ENCODE measurements at regions not wholly inside any gene's neighbourhood (a gene's known extent, or its start where the extent isn't known, plus 50 kb on each side); places are given as distances from the start of the nearest gene placed in this dataset.

DNA sequence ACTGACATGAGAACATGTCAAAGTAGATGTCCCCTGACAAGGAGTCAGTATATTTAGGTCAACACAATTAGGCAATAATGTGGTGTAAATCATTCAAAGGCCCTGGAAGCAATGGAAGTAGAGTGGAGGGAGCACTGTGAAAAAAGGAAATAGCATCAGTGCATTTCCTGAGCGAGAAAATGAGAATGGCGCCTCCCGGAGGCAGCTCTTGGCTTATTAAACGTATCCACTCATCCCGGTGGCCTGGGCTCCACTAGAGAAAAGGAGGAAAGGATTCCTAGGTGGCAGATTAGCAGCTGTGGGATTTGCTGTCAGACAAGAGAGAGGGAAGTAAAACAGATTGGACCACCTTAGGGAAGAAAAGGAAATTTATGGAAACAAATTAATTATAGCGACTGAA lies 173.7 kb upstream of the TMTC4 start:
- no peak for TF ChIP-seq EZH2phosphoT487 (IDR thresholded peaks at IDR 0.05)
- no peak for TF ChIP-seq EZH2 (IDR thresholded peaks at IDR 0.05)
- TF ChIP-seq, protein P1, sequence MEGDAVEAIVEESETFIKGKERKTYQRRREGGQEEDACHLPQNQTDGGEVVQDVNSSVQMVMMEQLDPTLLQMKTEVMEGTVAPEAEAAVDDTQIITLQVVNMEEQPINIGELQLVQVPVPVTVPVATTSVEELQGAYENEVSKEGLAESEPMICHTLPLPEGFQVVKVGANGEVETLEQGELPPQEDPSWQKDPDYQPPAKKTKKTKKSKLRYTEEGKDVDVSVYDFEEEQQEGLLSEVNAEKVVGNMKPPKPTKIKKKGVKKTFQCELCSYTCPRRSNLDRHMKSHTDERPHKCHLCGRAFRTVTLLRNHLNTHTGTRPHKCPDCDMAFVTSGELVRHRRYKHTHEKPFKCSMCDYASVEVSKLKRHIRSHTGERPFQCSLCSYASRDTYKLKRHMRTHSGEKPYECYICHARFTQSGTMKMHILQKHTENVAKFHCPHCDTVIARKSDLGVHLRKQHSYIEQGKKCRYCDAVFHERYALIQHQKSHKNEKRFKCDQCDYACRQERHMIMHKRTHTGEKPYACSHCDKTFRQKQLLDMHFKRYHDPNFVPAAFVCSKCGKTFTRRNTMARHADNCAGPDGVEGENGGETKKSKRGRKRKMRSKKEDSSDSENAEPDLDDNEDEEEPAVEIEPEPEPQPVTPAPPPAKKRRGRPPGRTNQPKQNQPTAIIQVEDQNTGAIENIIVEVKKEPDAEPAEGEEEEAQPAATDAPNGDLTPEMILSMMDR (IDR thresholded peaks at IDR 0.05) = peak; percentile 36
- H3K9me3 Mint-ChIP-seq = peaks cover 4% of the 10 kb centered on the region
- Histone ChIP-seq H3K36me3 (no peaks in the 10 kb centered on the region), H3K9me3 (ENCODE audit: low read depth) (no peaks in the 10 kb centered on the region), H3K4me3 (no peak overlapping the region), H2AFZ (replicated peaks) (no peak overlapping the region), H4K20me1 (ENCODE audit: low read depth) (no peaks in the 10 kb centered on the region), H3K27me3 (no peaks in the 10 kb centered on the region), H3K9ac (no peak overlapping the region), H3F3A (ENCODE audit: low read depth) (no peaks in the 10 kb centered on the region), H3K4me2 (no peak overlapping the region), H3K4me1 (peaks cover under 1% of the 10 kb centered on the region), H3K79me2 (ENCODE audit: low read depth) (no peaks in the 10 kb centered on the region), H3K27ac (no peak overlapping the region)
- H3K4me3 Mint-ChIP-seq = no peak overlapping the region
- H3K27me3 Mint-ChIP-seq (ENCODE audit: insufficient read depth, low read depth) = no peaks in the 10 kb centered on the region
- H3K27ac Mint-ChIP-seq = no peak overlapping the region
- H3K4me1 Mint-ChIP-seq = no peaks in the 10 kb centered on the region
- H3K36me3 Mint-ChIP-seq = no peaks in the 10 kb centered on the region
- peak; percentile 16 for DNase-seq (ENCODE audit: low spot score)

DNA sequence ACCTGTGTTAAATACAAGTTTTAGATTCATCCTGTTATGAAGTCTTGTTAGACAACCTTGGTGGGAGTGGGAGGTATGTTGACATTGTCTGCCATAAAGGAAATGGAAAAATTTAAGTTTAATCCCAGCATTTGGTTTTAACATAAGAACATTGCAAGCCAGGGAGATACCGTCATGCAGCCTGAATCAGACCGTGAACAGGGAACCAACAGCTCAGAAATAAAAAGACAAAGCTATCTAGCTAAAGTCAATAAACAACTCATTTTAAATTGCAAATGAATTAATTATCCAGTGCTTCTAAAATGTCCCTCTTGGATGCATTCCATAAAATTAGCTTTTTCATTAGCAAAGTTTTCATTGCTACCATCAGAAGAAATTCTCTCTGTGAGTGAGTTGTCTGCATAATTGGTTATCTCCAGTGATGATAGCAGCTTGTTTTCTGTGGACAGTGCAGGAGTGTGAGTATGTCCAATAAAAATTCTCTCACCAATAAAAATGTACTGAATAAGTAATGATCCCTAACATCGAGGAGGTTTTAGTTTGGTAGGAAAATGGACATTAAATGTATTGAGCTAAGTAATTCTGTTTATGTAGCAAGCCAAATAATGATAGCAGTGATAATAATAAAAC lies 170.6 kb upstream of the TMTC4 start:
- TF ChIP-seq EZH2phosphoT487 (IDR thresholded peaks at IDR 0.05) (no peak), EZH2 (IDR thresholded peaks at IDR 0.05) (no peak)
- TF ChIP-seq, protein P1 (IDR thresholded peaks at IDR 0.05) = no peak
- H3K4me2 ChIP-seq = no peak overlapping the region
- H2AFZ ChIP-seq (replicated peaks) = no peak overlapping the region
- no peak for DNase-seq (ENCODE audit: low spot score)
- no peaks in the 10 kb centered on the region for H3K4me1 ChIP-seq
- H3F3A ChIP-seq (ENCODE audit: low read depth) = no peaks in the 10 kb centered on the region
- no peaks in the 10 kb centered on the region for H3K36me3 Mint-ChIP-seq
- no peak overlapping the region for H3K4me3 Mint-ChIP-seq
- H3K27me3 Mint-ChIP-seq (ENCODE audit: insufficient read depth, low read depth) = no peaks in the 10 kb centered on the region
- no peaks in the 10 kb centered on the region for H3K36me3 ChIP-seq
- no peak overlapping the region for H3K27ac ChIP-seq
- H3K79me2 ChIP-seq (ENCODE audit: low read depth) = no peaks in the 10 kb centered on the region
- no peak overlapping the region for H3K4me3 ChIP-seq
- H3K9ac ChIP-seq = no peak overlapping the region
- H3K4me1 Mint-ChIP-seq = no peaks in the 10 kb centered on the region
- H3K9me3 ChIP-seq (ENCODE audit: low read depth) = no peaks in the 10 kb centered on the region
- no peaks in the 10 kb centered on the region for H3K27me3 ChIP-seq
- H3K27ac Mint-ChIP-seq = no peak overlapping the region
- H3K9me3 Mint-ChIP-seq = peaks cover 4% of the 10 kb centered on the region
- no peaks in the 10 kb centered on the region for H4K20me1 ChIP-seq (ENCODE audit: low read depth)

DNA sequence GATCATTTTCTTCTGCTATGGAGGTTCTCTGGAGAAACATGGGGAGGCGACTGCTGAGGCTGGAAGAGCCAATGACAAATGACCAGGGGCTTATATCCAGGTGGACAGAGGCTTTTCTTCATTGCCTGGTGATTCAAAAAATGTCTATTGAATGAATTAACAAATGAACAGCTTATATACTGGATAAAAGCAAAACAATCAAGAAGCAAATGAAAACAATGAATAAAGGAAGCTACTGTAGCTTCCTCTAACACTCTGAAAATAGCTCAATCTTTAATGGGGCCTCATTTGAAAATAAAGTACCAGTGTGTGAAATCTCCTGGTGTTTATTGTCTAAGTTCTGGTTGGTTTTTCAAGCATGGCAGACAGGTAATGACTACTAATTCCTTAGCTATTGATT lies 167.5 kb upstream of the TMTC4 start:
- no peak overlapping the region for H3K4me3 Mint-ChIP-seq

More for the DNA sequence above, 167.5 kb upstream of the TMTC4 start:
- H3K9me3 Mint-ChIP-seq = no peaks in the 10 kb centered on the region
- no peaks in the 10 kb centered on the region for H3K27me3 Mint-ChIP-seq (ENCODE audit: insufficient read depth, low read depth)
- H3K79me2 ChIP-seq (ENCODE audit: low read depth) = no peaks in the 10 kb centered on the region
- H3K27ac Mint-ChIP-seq = no peak overlapping the region
- H3F3A ChIP-seq (ENCODE audit: low read depth) = no peaks in the 10 kb centered on the region
- no peak for DNase-seq (ENCODE audit: low spot score)
- TF ChIP-seq EZH2phosphoT487 (IDR thresholded peaks at IDR 0.05) = no peak
- TF ChIP-seq, protein P1 (IDR thresholded peaks at IDR 0.05) = no peak
- TF ChIP-seq EZH2 (IDR thresholded peaks at IDR 0.05) = no peak
- peaks cover 5% of the 10 kb centered on the region for H3K4me1 Mint-ChIP-seq
- no peak overlapping the region for H3K4me3 ChIP-seq
- no peaks in the 10 kb centered on the region for H3K9me3 ChIP-seq (ENCODE audit: low read depth)
- H3K9ac ChIP-seq = no peak overlapping the region
- no peaks in the 10 kb centered on the region for H3K36me3 ChIP-seq
- H4K20me1 ChIP-seq (ENCODE audit: low read depth) = no peaks in the 10 kb centered on the region
- H3K27ac ChIP-seq = no peak overlapping the region
- no peaks in the 10 kb centered on the region for H3K4me1 ChIP-seq
- no peaks in the 10 kb centered on the region for H3K36me3 Mint-ChIP-seq
- no peaks in the 10 kb centered on the region for H3K27me3 ChIP-seq
- H3K4me2 ChIP-seq = no peak overlapping the region
- H2AFZ ChIP-seq (replicated peaks) = no peak overlapping the region
